GM21529 (cell line): ENCODE measurements at regions not wholly inside any gene's neighbourhood (a gene's known extent, or its start where the extent isn't known, plus 50 kb on each side); places are given as distances from the start of the nearest gene placed in this dataset.
A peak's percentile ranks its signal among the peaks of the same experiment; 100 is the strongest.
"Not testable (repeated sequence)": the region's sequence is repeated elsewhere in the genome, so short reads cannot be mapped to it uniquely, and the experiment has no call there.

Experiments used
- ATAC-seq: cut with Tn5 transposase; IDR thresholded peaks from one replicate; pipeline ENCODE4 v1.9.1; 2021; ENCODE audit not compliant: unreplicated experiment

DNA sequence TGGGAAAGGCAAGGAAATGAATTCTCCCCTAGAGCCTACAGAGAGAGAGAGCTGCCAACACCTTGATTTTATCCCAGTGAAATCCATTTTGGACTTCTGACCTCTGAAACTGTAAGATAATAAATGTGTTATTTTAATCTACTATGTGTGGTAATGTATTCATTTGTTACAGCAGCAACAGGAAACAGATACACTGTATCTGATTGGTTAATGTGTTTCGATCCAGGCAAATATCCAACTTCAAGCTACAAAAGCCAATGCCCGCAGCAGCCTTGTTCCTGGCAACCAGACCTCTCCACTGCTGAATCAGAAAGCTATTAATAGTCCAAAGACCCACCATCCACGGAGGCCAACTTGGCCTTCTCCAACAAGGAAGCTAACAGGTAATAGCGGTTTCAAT lies 318.1 kb downstream of the PTTG2 start:
- ATAC-seq, result no peak

DNA sequence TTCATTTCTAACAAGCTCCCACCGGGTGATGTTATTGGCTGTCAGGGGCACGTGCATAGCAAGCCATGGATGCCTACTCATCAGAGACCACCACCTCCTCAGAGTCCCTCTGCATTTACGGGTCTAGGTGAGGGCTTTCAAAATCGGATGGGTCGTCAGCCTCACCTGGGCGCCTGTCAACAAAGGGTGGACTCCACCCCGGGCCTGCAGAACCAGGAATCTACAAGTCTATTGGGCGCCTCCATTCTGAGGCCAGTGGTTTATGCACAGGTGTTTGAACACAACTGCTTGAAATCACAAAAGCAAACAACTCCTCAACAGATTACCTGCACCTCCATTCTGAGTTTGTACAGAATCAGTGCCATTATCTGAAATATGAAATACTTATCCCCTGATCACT lies 318.9 kb downstream of the PTTG2 start:
- ATAC-seq, result no peak

DNA sequence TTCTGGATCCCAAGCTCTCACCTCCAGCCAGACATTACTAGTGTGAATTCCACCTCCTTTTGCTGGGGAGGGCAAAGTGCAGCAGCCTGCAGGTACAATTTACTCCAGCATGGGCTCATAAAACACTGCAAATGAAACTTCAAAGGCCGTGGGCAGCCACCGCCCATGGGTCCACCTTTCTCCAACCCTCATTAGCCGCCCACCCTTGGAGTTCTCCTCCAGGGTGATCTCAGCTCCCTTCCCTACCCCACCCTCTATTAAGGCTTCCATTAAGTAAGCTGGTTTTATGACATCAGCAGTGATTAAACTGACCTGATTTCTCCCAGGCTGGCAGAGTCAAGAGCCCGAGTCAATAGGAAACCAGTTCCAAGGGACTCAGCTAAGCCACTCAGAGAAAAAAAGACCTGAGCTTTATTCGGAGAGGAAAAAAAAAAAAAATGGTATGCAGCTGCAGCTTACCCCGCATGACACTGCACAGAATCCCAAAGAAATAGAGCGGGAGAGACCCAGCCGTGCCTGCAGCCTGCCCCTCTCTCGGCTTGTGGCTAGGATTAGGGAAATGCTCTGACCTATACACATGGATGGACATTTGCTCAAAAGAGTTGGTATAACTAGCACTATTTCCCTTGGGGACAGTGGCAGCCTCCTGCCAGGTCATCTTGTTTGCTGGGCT lies 319.6 kb downstream of the PTTG2 start:
- no peak for ATAC-seq

DNA sequence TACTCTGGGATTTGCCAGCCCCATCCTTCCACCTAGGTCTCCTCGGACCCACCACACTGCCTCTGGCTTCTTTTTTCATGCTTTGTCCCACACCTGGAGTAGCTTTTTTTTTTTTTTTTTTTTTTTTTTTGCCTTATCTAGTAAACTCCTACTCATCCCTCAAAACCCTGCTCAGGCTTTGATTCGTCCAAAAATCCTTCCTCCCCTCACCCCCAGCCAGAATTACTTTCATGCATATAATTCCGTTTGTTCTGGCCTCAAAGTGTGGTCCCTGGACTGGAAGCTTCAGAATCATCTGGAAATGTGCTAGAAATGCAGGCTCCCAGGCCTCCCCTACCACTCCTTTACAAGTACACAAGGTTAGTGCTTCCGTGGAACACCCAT lies 320.1 kb downstream of the PTTG2 start:
- ATAC-seq, result no peak

DNA sequence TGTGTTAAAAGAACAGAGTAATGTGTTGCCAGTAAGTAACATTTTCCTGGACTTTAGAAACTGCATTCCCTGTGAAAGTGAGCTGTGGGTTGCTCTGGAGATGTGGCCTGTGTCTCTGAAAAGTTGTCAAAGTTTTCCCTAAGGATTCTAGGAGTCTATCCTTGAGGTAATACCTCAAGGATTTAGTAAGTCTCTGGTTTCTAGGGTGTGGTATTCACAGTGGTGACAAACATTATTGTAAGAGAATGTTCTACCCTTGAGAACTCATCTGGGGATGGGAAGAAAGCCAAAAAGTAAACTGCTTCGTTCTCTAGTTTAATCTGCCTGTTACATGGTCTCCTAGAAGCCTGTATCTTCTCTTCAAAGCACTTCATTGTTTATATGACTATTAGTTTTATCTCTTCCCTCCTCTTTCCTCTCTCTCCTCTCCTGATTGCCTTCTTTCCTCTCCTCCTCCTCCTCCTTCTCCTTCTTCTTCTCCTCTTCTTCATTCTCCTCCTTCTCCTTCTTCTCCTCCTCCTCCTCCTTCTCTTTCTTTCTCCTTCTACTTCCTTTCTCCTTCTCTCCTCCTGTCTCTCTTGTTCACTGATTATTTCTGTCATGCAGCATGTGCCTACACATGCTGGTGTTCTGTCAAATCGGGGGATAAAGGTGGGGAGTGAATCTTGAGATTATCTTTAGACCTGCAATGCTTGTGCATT lies 321.3 kb downstream of the PTTG2 start:
- ATAC-seq, result no peak

DNA sequence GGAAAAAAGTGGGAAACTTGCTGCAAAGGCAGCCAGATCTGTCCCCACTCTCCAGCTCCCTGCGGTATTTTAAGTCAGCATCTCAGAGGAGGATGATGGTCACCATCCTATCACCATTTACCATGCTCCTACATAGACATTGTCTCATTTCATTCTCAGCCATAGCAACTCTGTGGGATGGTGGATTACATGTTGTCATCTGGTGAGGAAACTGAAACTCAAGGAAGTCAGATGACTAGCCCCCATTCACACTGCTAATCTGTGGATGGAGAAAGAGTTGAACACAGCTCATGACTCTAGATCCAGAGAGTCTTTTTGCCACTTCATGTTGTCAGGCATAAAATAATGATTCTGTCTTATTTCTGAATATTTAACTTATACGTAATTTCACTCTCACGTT lies 323.5 kb downstream of the PTTG2 start:
- no peak for ATAC-seq

DNA sequence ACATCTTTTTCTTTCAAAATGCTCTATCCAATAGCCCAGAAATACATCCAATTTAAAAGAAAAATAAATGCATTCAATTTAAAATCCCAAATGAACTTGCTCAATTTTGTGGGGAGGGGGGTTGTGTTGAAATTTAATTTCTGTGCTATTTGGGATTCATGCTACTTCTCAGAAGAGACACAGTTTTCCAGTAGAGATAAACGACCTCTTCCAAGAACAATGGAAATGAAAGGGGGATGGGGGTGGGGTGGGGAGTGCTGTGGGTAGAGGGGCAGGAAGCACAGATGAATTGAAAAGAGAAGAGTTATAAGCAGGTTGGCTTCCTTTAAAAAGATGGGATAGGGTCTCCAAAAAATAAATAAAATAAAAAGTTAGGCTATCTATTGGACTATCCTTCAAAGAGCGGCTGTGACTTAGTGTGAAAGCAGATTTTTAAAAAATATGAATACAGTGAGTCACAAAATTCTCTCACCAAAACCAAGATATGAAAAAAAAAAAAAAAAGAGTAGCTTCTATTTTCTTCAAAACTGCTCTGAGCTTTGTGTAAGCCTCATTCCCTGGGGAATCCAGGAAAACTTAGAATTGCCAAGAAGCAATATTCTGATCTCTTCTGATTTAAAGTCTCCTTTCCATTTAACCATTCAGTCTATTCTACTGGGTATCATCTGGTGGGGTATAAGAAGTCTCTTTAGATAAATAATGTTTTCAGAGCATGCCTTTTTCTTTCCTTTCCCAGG lies 324.3 kb downstream of the PTTG2 start:
- no peak for ATAC-seq

DNA sequence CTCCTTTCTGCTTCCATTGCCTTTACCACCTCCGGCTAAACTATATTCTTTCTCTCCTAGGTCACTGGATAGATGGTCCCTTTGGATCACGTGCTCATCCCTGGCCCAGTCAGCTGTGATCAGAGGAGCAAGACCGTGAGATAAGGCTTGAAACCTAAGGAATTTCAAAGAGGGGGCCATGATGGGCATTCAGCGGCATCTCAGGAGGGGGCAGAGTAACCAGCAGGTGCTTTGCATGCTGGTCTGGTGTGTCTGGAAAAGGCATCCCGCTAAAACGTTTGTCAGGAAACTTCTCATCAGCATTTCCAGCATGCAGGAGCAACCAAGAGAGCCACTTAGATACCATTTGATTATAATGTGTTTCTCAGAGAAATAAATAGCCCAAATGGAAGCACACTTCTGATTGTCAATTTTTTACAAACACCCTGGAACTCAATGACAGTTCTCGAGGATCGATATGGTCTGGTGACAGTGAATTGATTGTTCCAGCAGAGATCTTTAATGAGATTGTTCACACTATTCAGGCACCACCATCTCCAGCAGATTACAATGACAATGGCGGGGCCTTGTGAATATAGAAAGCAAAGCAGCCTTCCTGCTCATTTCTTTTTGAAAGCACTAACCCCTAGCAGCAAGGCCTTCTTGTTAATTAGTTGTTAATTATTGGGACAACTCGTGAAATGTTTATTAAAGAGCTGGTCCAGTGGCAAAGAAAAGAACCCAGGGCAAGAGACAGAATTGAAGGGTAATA lies 327.1 kb downstream of the PTTG2 start:
- ATAC-seq, result no peak

DNA sequence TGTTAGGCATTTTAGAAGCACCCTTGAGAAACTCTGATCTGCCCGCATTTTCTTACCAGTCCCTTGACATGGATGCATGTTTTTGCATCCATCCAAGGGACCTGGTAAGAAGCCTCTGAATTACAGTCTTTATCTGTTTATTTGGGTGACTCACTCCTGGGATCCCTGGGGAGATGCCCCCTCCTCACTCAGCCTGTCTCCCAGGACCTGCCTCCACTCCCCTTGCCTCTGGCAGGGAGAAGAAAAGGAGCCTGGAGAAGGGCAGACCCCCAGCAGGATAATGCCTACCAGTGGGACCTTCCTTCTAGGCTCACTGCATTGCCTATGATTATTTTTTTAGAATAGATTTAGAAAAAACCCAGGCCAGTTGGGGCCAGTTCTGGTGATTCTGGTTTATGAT lies 329.4 kb downstream of the PTTG2 start:
- ATAC-seq, result no peak

DNA sequence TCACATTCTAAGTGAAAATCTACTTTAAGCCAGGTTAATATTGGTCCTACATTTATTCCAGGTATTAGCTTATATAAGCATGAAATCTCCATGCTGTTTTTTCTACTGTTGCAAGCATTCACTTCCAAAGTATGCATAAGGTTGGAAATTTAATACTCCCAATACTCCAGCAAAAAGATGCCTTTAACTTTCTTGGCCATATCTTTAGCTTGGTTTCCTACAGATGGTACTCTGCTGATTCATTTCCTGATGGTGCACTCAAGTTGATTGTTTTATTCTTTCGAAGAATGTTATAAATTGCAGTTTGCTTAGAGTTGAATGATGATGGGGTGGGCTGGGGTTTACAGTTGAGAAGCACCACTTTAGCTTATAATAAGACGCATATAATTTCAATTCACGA lies 330.2 kb downstream of the PTTG2 start:
- ATAC-seq, result no peak

DNA sequence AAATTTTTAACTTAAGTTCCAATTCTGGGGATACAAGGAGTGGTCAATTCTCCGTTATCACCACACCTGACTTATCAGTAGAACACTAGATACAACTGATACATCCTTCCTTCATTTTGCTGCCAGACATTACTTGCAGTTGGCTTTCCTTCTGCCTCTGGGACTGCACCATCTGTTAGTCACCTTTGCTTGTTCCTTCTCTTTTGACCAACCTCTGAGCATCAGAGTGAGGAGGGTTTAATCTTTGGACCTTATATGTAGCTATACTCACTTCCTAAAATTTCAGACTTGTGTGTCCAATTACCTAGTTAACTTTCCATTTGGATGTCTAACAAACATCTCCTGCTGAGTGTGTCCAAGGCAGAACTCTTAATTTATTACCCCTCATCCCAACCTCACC lies 330.7 kb downstream of the PTTG2 start:
- ATAC-seq, result no peak

DNA sequence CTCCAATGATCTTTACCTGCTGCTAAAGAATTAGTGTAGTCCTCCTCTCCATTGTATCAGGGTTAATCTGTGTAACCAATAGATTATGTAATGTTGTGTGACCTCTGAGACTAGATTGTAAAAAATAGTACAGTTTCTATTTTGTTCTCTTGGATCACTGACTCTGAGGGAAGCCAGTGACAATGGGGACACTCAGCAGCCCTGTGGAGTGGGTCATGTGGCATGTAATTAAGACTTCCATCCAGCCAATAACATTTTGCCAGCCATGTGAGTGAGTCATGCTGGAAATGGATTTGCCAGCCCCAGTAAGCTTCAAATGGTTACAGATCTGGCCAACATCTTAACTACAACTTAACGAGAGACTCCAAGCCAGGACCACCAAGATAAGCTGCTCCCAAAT lies 332.3 kb downstream of the PTTG2 start:
- ATAC-seq, result no peak

DNA sequence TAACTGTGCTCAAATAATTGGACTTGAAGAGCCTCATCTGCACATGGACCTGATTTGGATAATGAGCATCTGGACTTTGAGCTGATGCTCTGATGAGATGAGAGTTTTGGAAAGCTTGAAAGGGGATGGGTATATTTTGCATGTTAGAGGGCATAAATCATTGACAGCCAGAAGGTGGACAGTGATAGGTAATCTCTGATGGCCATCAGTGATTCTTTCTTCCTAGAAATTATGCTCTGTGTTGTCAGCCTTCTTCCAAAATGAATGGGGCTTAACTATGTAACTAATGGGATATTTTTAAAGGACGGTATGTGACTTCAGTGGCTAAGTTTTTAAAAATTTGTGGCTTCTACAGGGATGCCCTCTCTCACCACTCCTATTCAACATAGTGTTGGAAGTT lies 334.0 kb downstream of the PTTG2 start:
- ATAC-seq, result no peak

DNA sequence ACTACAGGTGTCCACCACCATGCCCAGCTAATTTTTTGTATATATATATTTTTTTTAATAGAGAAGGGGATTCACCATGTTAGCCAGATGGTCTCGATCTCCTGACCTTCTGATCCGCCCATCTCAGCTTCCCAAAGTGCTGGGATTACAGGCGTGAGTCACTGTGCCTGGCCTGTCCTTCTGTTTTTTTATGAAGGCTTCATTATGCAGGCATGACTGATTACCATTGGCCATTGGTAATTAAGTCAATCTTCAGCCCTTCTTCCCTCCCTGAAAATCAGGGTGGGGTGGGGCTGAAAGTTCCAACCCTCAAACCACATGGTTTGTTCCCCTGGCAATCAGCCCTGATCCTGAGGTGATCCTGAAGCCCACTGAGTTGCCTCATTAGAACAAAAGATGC lies 336.9 kb downstream of the PTTG2 start:
- ATAC-seq, result no peak

DNA sequence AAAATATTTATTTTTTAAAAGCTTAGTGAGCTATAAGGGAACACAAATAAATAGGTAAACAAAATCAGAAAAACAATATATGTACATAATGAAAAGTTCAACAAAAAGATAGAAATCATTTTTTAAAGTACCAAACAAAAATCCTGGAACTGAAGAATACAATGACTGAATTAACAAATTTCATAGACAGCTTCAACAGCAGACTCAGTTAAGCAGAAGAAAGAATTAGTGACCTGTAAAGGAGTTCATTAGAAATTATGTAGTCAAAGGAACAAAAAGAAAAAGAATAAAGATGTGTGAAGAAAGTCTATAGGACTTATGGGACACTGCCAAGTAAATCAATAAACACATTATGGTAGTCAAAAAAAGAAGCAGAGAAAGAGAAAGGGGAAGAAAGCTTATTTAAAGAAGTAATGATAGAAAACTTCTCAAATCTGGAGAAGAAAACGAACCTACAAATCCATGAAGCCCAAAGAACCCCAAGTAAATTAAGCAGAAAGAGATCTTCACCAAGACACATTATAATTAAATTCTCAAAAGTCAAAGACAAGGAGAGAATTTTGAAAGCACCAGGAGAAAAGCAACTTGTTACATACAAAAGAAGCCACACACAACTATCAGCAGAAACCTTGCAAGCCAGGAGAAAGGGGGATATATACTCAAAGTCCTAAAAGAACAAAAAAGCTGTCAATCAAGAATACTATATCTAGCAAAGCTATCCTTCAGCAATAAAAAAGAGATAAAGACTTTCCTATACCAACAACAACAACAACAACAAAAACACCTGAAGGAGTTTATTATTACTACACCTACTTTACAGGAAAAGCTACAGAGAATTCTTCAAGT lies 338.9 kb downstream of the PTTG2 start:
- ATAC-seq, result no peak

DNA sequence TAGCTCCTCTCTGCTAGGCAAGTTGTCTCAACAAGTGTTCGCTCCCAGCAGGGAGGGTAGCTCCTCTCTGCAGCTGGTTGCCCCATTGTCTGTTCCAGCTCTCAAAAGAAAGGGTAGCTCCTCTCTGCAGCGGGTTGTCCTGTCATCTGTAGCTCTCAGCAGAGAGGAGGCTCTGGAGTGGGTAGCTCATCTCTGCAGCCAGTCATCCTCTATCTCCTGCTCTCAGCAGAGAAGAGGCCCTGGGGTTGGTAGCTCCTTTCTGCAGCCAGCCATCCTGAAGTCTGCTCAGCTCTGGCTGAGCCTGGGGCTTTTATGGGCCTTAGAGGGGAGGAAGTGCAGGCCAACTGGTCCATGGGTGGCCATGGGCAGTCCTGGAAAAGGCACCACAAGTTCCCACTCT lies 342.7 kb downstream of the PTTG2 start:
- no peak for ATAC-seq

DNA sequence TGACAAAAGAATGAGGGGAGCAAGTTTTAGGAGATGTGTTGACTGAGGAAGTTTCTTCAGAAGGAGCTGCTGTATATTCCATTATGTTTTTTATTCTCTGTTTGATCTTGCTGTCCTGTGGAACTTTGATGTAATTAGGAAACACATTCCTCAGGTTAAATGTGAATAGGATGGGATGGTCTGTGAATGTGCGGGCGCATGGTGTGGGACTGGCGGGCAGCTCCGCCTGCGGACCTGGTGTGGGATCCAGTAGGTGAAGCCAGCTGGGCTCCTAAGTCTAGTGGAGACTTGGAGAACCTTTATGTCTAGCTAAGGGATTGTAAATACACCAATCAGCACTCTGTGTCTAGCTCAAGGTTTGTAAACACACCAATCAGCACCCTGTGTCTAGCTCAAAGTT lies 344.3 kb downstream of the PTTG2 start:
- ATAC-seq, result not testable (repeated sequence)

DNA sequence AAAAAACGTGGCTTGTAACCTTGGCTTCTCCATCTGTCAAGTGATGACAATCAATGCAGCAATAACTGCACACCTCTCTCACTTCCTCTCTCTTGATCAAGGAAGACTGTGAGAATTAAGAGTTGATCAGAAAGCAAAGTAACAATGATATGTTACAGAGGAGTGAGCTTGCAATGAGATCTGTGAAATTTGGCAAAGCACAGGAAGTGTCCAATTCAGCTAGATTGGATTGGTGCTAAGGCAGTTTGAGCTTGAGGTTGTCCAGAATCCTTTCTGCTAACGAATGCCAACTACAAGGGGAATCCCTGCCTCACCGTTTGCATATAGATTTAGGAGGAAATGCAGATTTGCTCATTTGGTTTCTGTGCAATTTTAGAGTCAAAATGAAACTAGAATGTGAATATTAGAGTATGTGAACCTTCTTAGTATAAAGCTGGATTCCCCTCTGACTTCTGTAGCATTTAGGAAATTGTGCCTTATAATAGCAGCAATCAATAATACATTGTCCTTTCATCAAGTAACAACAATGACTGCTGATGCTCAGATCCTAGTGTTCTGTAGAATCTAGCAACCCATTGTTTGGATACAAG lies 346.4 kb downstream of the PTTG2 start:
- ATAC-seq, result peak; percentile 62

DNA sequence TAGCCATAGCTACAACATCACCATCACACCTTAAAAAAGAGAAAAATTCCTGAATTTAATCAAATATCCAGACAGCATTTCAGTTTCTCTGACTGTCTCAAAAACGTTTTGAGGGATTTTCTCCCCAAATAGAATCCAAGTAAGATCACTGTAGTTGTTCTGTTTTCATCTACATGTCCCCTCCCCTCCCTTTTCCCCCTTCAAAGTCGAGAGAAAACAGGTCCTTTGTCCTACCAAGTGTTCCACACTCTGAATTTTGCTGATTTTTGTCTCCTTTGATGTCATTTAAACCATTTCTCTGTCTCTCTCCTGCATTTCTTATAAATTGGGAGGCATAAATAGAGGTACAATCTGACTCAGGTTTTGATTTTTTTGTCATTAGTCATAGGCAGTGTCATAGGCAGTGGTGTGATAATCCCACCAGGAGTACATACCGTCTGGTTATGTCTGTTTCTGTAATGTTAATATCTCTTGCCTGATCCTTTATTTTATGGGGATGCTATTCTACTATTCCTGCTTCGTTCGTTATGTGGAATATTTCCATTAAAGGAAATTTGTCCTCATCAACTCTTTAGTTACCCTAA lies 348.6 kb downstream of the PTTG2 start:
- ATAC-seq, result no peak

DNA sequence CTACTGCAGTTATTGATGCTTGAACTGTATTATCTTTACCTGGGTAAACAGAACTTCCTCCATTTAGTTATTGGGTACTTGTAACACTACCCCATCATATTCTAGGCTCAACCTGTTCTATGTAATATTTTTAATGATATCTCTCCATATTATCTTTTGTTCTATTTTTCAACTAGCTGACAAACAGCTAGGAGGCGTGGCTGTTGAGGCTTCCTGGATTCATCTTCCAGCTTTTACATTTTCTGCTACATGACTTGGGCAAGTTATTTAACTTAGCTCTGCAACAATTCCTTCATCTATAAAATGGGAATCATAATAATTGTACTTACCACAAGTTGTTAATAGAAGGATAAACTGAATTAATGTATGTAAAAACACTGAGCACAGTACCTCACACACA lies 349.3 kb downstream of the PTTG2 start:
- ATAC-seq, result no peak
